ENCODE measurements at regions not wholly inside any gene's neighbourhood (a gene's known extent, or its start where the extent isn't known, plus 50 kb on each side); places are given as distances from the start of the nearest gene placed in this dataset.

- no peak overlapping the region for H3K4me3 ChIP-seq (ENCODE audit: low read depth, low read length)
Measured at GRCh38 chr6:17047889-17048288, 54.0 kb upstream of the STMND1 start.

- no peak overlapping the region for H3K4me3 ChIP-seq (ENCODE audit: low read depth, low read length)
Measured at GRCh38 chr6:17045581-17046322, 56.1 kb upstream of the STMND1 start.

GRCh38 chr6:17043148-17043522 is 58.7 kb upstream of the STMND1 start:
- H3K4me3 ChIP-seq (ENCODE audit: low read depth, low read length): no peak overlapping the region

GRCh38 chr6:17042422-17043147 is 59.3 kb upstream of the STMND1 start:
- no peak overlapping the region for H3K4me3 ChIP-seq (ENCODE audit: low read depth, low read length)

GRCh38 chr6:17039266-17039665 is 62.6 kb upstream of the STMND1 start:
- H3K4me3 ChIP-seq (ENCODE audit: low read depth, low read length): no peak overlapping the region

- no peak overlapping the region for H3K4me3 ChIP-seq (ENCODE audit: low read depth, low read length)
Measured at GRCh38 chr6:17038316-17038715, 63.5 kb upstream of the STMND1 start.

- no peak overlapping the region for H3K4me3 ChIP-seq (ENCODE audit: low read depth, low read length)
Measured at GRCh38 chr6:17036065-17036393, 65.8 kb upstream of the STMND1 start.

GRCh38 chr6:17035257-17036064 is 66.4 kb upstream of the STMND1 start:
- no peak overlapping the region for H3K4me3 ChIP-seq (ENCODE audit: low read depth, low read length)

GRCh38 chr6:17033746-17034145 is 68.1 kb upstream of the STMND1 start:
- no peak overlapping the region for H3K4me3 ChIP-seq (ENCODE audit: low read depth, low read length)

GRCh38 chr6:17032988-17033634 is 68.7 kb upstream of the STMND1 start:
- no peak overlapping the region for H3K4me3 ChIP-seq (ENCODE audit: low read depth, low read length)

- no peak overlapping the region for H3K4me3 ChIP-seq (ENCODE audit: low read depth, low read length)
Measured at GRCh38 chr6:17032590-17032987, 69.3 kb upstream of the STMND1 start.

GRCh38 chr6:17031961-17032360 is 69.9 kb upstream of the STMND1 start:
- no peak overlapping the region for H3K4me3 ChIP-seq (ENCODE audit: low read depth, low read length)

GRCh38 chr6:17027441-17027840 is 74.4 kb upstream of the STMND1 start:
- H3K4me3 ChIP-seq (ENCODE audit: low read depth, low read length): no peak overlapping the region

GRCh38 chr6:17022604-17023003 is 79.2 kb upstream of the STMND1 start:
- no peak overlapping the region for H3K4me3 ChIP-seq (ENCODE audit: low read depth, low read length)

- no peak overlapping the region for H3K4me3 ChIP-seq (ENCODE audit: low read depth, low read length)
Measured at GRCh38 chr6:17021539-17021889, 80.3 kb upstream of the STMND1 start.

GRCh38 chr6:17020889-17021538 is 80.8 kb upstream of the STMND1 start:
- H3K4me3 ChIP-seq (ENCODE audit: low read depth, low read length): no peak overlapping the region

- H3K4me3 ChIP-seq (ENCODE audit: low read depth, low read length): no peak overlapping the region
Measured at GRCh38 chr6:17018425-17018824, 83.4 kb upstream of the STMND1 start.

- H3K4me3 ChIP-seq (ENCODE audit: low read depth, low read length): no peak overlapping the region
Measured at GRCh38 chr6:17017416-17017815, 84.4 kb upstream of the STMND1 start.

GRCh38 chr6:17015551-17016381 is 86.1 kb upstream of the STMND1 start:
- H3K4me3 ChIP-seq (ENCODE audit: low read depth, low read length): peak overlapping the region; percentile 8

GRCh38 chr6:17015144-17015543 is 86.7 kb upstream of the STMND1 start:
- no peak overlapping the region for H3K4me3 ChIP-seq (ENCODE audit: low read depth, low read length)
